NCI-H2196 (cell line): ENCODE measurements at regions not wholly inside any gene's neighbourhood (a gene's known extent, or its start where the extent isn't known, plus 50 kb on each side); places are given as distances from the start of the nearest gene placed in this dataset.
"Not testable (repeated sequence)": the region's sequence is repeated elsewhere in the genome, so short reads cannot be mapped to it uniquely, and the experiment has no call there.

Experiments
- DNase-seq: peaks from one replicate; lab custom pipeline; 2025; ENCODE audit not compliant: unreplicated experiment; lab: John Stamatoyannopoulos, UW

DNA sequence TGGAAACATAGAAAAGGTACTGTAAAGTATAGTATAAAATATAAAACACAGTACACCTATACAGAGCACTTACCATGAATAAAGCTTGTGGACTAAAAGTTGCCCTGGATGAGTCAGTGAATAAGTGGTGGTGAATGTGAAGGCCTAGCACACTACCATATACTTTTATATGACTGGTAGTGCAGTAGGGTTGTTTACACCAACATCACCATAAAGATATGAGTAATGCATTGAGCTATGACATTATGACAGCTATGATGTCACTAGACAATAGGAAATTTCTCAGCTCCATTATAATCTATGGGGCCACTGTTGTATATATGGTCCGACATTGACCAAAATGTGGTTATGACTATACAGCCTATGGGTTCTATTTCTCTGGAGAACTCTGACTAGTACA is 291.8 kb upstream of the ACTBL2 start:
- DNase-seq = no peak

GRCh38 chr5:57772512-57772911 is 289.9 kb upstream of the ACTBL2 start:
- DNase-seq = no peak

- no peak for DNase-seq
Observed at GRCh38 chr5:57770039-57770438, 287.4 kb upstream of the ACTBL2 start.

- no peak for DNase-seq
Observed at GRCh38 chr5:57768745-57769144, 286.1 kb upstream of the ACTBL2 start.

DNA sequence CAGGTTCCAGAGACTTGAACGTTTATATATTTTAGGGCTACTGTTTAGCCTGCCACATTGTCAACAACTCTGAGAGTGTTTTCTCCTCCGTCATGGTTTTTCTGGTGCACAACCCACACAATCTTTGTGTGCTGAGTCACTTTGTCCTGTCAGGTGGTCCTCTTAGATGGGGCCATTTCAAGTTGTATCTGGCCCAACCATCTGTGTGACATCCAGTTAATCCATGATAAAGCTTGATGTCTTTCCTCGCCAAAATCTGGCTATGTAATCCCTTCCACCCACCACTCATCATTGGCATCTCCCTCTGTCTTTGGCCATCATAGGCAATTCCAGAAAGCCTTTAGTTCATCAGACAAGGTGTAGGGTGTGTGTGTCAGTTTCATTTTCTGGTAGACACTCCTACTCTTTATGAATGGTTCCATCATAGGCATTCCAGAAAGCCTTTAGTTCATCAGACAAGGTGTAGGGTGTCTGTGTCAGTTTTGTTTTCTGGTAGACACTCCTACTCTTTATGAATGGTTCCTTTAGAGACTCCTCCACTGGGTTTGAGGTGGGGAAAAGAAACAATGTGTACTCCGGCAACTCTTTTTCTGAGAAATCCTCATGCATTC is 282.0 kb upstream of the ACTBL2 start:
- no peak for DNase-seq

GRCh38 chr5:57761513-57761912 is 278.9 kb upstream of the ACTBL2 start:
- DNase-seq = no peak

DNA sequence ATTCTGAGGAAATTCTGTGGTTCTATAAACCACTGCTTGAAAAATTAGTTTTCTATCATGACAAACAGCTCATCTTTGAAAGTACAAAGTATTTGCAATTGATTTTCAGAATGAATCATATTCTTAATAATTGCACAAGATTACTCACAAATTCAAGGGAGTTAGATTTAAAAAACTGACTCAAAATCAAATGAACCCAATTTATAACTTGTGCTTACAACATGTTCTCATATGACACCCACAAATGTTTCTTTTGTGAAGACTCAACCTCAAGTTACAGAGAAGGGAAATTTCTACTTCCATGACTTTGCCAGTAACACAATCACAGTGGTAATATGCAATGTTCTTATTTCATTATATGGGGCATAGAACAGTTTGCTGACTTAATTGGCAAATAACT is 272.0 kb upstream of the ACTBL2 start:
- no peak for DNase-seq

- DNase-seq = no peak
Observed at GRCh38 chr5:57753446-57753845, 270.8 kb upstream of the ACTBL2 start.

DNA sequence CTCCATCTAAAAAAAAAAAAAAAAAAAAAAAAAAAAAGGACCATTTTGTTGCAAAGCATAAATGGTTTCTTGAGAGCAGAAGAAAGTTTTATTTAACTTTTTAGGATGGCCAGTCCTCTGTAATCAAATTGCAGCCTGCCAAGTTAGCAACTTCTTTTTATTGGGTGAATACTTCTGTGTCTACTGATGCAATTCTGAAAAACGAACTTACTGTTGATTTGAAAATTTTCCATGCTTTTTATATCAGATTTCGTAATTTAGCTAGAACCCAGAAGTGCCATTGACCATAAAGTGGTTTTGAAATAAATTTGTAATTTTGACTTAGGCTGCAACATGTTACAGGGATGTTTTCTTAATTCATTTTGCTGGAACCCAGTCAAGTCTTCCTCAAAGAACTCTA is 269.1 kb upstream of the ACTBL2 start:
- no peak for DNase-seq

DNA sequence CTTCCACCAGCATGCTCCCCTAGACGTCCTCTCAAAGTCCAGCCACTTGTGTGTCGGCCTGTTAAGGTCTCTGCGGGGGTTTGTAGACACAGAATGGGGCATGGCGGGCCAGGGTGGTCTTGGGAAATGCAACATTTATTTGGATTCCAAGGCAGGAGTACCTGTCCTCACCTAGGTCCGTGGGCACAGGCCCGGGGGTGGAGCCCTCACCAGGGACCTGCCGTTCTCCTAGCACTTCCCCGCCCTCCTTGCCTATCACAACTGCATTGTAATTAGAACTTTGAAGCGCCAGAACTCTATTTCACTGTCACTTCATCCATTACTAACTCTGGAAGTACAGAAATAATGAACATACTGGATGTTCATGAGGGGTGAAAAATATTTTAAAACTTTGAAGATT is 268.3 kb upstream of the ACTBL2 start:
- DNase-seq = no peak

- DNase-seq = no peak
Observed at GRCh38 chr5:57750282-57750681, 267.7 kb upstream of the ACTBL2 start.

DNA sequence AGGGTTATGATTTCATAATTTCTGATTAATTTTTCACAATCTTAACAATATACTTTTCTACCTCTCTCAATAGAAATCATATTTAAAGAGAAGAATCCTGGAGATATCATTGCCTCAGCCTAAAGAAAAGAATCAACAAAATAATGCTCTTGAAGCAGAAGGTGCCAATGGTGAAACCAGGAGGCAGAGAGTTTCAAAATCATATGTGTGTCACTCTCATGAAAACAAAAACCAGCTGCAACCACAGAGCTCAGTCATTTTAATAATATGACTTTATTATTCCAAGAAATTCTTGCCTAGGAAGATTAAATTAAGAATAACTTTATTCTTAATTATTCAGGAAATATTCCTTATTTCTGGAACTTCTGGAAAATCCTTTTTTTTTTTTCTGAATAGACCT is 266.8 kb upstream of the ACTBL2 start:
- DNase-seq = no peak

DNA sequence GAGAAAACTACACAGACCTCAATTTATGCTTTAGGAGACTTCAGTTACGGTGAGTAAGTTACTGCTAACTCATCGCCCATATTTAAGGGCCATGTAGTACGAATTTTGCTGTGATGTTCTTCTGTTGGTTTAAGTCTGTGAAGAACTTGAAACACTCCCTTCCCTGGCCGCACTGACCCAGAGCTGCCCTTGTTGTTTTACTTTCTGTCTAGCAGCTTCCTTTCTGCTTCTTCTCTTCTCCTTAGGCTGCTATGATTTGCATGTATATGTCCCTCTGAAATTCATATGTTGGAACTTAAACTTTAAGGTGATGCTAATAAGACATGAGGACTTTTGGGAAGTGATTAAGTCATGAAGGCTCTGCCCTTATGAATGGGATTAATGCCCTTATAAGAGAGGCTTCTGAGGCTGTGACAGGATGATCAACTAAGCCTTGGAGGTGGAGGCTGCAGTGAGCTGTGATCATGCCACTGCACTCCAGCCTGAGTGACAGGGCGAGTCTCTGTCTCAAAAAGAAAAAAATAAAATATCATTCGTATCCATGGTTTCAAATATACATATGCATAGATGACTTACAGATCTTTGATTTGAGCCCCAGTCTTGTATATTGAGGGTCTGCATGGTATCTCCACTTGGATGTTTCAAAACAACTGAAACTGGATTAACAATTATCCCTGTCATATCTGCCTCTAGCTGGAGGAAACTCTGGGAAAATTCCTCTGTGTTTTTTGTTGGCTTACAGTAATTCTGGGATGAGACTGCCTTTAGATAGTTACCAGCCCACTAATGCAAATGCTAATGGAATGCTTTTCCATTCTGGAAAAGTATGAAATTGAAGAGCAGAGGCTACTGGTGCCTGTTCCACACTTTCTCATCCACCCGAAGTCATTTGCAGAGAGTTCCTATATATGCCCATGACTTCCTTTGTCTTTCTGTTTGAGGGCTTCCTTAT is 263.4 kb upstream of the ACTBL2 start:
- no peak for DNase-seq

GRCh38 chr5:57745029-57745428 is 262.4 kb upstream of the ACTBL2 start:
- DNase-seq = no peak

GRCh38 chr5:57741336-57741735 is 258.7 kb upstream of the ACTBL2 start:
- no peak for DNase-seq

GRCh38 chr5:57738787-57739186 is 256.2 kb upstream of the ACTBL2 start:
- DNase-seq = no peak

GRCh38 chr5:57738301-57738700 is 255.7 kb upstream of the ACTBL2 start:
- no peak for DNase-seq

- no peak for DNase-seq
Observed at GRCh38 chr5:57736716-57737115, 254.1 kb upstream of the ACTBL2 start.

DNA sequence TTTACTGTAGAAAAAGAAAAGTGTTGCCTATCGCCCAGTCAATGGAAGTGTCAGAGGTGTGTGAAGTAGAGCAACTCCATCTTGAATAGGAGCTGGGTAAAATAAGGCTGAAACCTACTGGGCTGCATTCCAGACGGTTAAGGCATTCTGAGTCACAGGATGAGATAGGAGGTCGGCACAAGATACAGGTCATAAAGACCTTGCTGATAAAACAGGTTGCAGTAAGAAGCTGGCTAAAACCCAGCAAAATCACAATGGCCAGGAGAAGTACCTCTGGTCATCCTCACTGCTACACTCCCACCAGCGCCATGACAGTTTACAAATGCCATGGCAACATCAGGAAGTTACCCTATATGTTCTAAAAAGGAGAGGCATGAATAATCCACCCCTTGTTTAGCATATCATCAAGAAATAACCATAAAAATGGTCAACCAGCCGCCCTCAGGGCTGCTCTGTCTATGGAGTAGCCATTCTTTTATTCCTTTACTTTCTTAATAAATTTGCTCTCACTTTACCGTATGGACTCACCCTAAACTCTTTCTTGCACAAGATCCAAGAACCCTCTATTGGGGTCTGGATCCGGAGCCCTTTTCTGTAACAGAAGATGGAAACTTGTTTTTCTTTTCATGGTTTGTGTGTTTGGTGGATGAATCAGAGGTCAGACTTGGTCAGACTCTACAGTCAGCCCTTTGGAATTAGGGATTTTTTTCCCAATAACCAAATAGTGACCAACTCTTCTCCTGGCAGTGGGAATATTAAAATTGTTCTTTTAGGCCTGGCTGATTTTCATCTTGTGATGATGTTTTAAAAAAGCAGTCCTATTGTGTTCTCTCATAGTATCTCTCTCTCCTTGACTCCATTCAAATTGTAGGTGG is 252.9 kb upstream of the ACTBL2 start:
- DNase-seq = not testable (repeated sequence)

DNA sequence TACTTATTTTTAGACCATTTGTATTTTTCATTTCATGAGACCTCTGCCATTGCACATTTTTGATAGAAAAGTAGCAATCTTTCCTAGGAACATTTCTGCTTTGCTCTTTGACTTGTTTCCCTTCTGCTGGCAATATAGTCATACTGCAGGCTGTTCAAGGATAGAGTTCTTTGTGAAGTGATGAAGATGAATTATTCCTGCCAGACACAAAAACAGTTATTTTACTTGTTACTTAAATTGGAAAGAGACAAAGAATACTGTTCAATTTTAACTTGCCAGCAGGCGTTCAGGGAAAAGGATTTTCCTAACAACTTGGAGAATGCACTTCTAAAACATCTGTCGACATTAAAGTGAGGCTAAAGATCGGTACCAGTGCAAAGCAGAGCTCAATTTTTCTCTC is 251.7 kb upstream of the ACTBL2 start:
- no peak for DNase-seq

DNA sequence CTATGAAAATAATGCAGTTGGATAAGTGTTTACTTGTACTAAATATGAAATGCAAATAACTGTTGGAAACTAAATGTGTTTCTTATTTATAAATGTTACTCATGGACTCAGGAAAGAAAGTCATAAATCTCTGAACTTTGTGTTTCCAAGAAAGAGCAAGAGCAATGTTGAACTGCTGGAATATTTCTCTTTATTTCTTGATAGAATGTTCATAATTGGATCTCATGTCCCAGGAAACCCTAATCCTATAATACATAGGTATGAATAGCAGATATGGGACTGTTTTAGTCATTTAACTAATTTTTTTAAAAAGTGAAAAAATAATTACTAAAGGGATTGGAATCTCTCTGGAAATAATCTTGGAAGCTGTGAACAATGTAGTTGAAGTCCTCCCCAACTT is 245.0 kb upstream of the ACTBL2 start:
- DNase-seq = no peak
